GM21825 (cell line): ENCODE measurements at regions not wholly inside any gene's neighbourhood (a gene's known extent, or its start where the extent isn't known, plus 50 kb on each side); places are given as distances from the start of the nearest gene placed in this dataset.

Experiments
- ATAC-seq: cut with Tn5 transposase; IDR thresholded peaks from one replicate; pipeline ENCODE4 v1.9.1; 2021; ENCODE audit warnings: mild to moderate bottlenecking, moderate library complexity; ENCODE audit not compliant: unreplicated experiment

DNA sequence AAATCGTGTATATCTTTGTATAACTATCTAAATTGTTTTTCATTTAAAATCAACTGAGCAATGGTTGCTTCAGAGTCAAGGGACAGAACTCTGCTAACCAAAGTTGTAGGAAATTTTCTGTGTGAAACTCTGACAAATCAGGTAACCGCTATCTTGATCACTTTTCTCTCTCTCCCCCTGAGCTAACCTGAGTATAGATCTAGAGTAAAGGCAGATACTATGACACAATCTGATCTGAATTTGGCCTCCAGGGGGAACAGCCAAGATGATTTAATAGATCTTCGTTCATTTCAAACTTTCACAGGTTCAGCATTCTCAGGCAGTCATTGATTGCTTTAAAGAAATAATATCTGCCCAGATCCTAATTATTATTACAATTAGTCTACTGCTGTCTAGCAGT lies 472.8 kb downstream of the NUF2 start:
- no peak for ATAC-seq

DNA sequence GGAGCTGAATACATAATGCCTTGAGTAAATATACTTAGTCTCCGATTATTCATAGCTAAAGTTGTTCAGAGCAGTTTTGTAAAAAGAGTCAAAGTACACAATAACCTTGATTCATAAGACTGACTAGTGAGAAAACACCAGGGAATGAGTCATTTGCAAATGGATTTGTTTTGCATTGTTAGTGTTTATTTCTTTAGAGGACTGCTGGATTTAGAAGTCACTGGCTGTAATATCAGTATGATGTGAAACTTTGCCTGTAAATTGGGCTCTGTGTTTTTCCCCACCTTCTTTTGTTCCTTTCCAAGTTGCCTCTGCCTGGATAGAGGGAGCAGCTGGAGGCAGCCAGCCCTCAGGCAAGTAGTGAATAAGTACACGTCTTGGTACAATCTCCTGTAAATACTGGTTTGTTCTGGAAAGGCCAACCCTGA lies 474.7 kb downstream of the NUF2 start:
- ATAC-seq: no peak

DNA sequence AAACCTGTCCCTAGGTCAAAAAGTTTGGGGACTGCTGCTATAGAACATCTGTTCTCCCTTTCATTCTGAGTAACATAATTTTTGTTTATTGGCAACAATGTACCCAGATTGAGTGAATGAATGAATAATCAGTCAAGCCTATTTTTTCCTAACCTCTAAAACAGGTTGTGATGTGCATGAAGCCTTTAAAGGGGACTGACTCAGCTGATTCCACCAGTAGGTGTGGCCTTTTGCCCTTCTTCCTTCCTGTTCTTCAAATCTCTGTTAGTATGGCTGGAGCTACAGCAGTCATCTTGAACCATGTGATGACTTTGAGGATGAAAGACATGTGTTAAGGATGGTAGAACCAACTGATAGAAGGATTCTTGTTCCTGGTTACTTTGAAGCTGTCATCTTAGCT lies 476.1 kb downstream of the NUF2 start:
- ATAC-seq: no peak

DNA sequence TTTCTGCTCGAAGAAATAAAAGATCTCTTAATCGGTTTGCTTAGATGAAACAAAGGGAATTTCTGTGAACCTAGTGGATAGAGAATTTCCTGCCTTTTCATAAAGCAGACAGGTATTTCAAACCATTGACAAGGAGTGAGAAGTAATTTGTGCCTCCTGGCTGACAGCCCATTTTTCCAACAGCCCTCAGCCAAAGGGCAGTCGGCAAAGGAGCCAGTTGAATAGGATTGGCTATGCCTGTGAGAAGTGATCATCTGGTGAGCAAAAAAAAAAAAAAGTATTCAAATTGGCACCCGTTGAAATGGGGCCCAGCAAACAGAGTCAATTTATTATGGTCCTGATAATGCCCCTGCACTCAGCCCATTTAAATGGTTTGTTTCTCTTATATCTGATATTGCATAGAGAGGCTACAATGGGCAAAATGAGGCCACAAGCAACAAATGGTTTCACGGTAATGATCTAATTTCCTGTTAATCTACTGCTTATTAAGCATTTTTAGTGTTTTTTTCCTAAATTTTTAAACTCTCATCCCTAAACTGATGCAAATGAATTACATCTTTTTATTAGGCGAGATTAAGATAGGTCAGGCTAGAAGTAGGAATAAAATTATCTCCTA lies 477.5 kb downstream of the NUF2 start:
- no peak for ATAC-seq

DNA sequence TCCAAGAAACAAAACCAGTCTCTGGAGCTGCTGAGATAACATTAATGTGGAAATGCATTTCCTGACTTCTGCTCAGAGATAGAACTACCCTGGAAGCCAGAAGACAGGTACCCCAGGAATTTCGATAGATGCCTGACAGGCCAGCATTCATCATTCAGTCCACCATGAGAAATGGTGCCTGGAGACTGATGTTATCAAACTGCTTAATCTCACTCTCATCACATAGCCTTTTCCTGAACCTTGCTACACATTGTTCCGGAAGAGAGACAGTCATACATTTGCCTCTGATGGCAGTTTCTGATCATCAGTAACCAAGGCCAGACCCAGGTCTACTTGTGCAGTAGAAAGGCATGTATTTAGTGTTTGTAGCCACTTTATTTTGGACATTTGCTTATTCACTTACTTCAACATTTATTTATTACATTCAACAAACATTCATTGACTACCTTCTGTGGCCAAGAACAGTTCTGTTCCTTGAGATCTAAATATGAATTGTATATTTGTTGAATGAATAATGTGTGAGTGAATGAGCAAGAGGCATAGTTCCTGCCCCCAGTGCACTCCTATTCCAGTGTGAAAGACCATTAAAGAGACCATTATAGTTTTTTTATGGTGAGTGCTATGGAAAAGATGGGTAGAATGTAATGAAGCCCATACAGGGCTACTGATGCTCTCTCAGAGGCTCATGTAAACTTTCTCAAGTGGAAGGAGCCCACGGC lies 485.7 kb downstream of the NUF2 start:
- no peak for ATAC-seq

DNA sequence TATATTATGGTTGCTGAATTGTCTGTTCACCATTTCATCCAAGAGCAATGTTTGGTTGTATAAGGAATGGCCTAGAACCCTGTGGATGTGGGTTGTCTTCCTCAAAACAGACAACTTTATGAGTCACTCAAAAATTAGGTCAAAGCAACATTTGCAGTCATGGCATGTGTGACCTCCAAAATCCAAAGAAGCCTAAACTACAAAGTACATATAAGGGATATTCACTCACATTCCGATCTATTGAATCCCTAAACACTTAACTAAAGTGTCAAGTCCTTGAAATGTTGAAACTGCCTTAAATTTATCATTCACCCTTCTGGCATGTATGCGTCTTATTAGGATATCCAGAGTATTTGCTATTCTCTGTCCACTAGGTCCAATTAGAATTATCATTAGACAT lies 491.5 kb downstream of the NUF2 start:
- ATAC-seq: no peak

DNA sequence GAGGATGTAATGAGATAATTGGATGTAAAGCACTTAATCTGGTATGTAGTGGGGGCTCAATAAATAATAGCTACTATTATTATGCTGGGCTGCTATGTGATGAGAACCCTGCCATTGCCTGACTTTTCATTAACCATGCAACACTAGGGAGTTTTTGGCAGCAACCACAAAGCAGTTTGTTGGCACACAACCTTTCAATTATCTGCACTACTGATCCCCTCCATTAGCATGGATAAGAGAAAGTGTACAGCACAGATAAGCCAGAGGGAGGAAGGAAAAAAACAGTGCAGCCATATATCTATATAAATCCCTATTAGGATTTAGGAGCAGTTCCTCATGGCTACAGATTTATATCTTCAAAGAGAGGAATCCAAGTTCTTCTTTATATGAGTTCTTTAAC lies 498.5 kb downstream of the NUF2 start:
- ATAC-seq: no peak

DNA sequence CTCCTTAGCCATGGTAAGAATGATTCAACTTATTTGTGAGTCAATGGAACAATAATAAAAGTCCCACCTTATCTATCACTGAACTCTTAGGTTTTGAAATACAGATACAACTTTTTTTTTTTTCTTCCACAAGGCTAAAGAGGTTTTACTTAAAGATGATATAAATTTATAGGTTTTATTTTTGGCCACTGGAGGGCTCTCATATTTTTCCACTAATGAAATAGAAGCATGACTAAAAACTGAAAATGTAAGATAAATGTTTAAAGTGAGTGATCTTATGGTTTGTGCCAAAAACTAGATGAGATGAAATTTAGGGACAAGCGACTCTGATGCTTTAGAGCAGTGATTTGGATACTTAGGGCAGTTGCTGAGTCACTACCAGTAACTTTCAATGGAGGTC lies 499.0 kb downstream of the NUF2 start:
- no peak for ATAC-seq

DNA sequence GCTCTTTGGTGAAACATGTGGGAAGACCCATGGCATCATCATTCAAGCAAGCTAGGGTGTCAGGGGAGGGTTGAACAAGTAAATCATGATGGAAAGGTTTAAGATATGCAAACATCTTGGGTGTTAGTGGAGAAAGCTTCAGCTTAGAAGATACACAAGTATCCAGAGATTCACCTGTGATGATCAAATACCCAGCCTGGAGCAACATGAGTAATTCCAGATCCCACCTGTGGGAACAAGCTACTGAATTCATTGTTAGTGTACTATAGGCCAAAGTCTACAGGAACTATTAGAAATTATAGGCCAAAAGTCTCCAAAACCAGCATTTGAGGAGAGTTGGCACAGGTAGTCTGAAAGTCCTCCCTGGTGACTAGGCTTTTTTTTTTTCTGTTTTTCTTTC lies 499.9 kb downstream of the NUF2 start:
- ATAC-seq: no peak

DNA sequence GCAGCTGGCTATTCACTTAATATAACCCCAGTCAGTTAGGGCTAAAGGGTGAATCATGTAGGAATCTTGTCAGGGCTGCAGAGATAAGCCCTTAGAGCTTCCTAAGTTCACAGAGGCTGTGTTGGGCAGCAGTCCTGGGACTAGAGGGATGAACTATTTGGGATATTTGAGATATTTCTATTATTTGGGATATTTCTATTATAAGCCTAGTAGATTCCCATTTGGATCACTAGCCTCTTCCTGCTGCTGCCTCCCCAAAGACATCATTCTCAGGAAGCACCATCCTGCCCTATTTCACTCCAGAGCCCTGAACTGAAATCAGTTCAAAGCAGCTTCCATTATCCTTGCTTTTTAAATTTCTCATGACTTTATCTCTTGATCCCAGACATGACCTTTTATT lies 501.3 kb downstream of the NUF2 start:
- no peak for ATAC-seq

DNA sequence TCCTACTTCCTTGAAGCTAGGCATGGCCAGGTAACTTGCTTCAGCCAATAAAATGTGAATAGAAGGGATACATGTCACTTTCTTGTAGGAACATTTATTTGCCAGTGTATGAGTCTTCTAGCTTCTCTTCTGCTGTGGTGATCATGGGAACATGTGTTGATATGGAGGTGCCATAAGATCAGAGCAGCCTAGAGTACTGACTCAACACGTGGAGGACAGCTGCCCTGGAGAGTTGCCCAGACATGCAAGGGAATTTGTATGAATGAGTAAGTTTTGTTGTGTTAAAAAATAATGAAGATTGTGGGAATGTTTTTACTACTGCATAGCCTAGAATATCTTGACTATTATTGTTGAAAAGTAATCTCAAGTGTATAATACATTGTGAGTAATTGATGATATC lies 502.3 kb downstream of the NUF2 start:
- ATAC-seq: no peak

DNA sequence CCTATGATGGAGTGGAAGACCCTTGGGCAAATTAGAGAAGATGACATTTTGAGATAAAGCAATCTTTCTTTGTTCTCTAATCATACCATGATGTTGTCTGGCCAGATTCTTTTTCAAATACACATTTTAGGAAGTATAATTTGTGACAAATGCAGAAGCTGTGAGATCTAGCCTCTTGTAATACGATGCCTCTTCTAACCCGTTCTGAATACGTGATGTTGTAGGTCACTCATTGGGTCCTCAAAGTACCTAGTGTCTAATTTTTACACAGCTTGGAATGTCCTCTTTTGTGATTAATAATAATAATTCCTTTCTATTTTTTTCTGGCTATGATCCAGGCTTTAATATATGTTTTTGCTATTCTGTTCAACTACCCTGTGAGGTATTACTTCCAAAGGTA lies 502.7 kb downstream of the NUF2 start:
- ATAC-seq: no peak

DNA sequence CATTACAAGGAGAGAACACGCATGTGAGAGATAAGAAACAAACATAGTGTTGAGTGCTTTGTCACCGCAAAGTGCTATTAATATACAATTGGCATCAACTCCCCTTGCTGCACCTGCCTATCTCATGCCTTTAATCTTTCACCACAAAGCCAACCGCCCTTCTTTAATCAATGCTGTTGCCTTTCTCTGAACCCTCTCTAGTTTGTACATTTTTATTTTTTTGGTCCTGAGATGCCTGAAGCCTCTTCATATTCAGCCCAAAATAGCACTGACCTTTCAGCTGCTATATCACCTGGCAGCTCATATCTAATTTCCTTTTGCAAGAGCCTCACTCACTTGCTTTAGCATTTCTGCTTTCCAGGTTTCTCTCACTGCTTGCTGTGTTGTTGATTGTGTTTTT lies 504.7 kb downstream of the NUF2 start:
- ATAC-seq: no peak

DNA sequence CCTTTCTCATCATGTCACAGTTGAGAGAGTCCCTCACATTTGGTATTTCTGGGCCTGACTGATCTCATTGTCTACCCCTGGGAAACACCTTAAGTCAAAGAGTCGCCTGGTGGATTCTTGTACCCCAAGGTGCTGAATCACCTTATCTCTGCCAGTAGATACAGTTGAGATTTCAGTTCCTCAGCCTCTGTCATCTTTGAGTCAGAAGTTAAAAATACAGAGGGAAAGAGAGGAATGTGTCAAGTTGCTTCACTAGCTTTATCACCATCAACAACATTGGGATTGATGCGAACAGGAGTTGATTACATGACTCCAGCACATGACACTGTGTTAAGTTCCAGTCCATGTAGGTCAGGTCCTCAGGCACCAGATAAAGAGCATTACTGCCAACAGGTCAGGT lies 513.0 kb downstream of the NUF2 start:
- ATAC-seq: no peak

DNA sequence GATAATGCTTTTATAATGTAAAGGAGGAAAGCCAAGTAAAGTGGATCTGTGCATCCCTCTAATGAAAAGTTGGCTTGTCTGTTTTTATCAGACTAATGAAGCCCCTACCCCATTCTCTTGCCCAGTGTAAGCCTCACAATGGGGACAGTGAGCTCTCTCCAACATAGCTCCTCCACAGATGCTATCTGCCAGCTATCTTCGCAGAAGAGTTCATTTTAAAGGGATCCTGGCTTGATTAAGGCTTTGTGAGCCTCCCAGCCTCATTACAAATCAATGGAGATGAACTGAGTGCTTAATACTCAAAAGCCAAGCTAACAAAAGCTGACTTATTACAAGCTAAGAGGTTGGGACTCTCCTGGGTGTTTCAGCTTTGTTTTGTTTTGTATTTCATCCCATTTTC lies 514.7 kb downstream of the NUF2 start:
- ATAC-seq: no peak

DNA sequence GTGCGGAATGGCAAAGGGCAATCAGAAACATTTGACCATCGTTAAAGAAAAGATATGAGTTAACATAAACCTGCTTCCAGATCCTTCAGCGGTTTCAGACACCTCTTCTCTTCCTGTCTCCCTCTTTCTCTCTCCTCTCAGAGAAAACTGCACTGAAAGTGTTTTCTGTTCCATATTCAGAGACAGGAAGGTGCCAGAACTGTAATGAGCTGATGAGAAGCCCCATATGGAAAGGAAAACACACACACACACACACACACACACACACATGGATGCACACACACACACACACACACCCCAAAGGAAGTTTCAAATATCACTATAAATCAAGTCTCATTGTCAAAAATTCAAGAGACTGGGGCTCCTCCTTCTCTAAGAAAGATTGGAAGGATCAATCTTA lies 515.5 kb downstream of the NUF2 start:
- no peak for ATAC-seq

DNA sequence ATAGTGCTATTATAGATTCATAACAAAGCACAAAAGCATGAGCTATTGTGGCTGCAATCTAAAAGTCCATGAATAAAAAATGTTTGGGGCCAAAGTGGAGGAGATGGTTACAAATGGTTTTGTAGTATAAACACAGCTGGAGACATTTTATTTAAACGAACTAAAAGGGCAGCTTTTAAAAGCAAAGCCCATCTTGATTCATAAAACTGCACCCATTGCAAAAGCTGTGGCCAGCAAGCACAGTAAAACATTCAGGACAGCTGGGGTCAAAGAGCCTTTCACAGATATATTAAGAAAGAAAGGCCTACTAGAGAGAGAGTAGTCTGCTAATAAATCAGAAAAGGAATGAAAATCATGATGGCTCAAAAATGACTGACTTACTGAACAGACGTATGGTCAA lies 520.8 kb downstream of the NUF2 start:
- ATAC-seq: no peak

DNA sequence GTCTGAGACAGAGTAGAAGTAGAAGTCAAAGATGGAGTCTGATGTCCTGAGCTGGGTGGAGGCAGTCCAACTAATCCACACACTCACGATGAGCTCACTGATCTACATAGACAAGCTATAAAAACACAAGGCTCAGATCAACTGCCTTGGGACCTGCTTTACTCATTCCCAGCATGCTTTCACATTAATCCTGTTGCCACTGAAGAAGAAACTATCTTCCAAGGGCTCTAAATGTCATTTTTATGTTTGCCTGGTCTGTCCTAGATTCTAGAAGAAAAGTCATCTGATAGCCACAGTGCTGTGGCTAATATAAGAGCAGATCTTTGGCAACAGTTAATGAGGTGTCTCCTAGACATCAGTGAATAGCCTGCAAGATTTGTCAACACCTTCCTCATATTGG lies 522.7 kb downstream of the NUF2 start:
- ATAC-seq: no peak

DNA sequence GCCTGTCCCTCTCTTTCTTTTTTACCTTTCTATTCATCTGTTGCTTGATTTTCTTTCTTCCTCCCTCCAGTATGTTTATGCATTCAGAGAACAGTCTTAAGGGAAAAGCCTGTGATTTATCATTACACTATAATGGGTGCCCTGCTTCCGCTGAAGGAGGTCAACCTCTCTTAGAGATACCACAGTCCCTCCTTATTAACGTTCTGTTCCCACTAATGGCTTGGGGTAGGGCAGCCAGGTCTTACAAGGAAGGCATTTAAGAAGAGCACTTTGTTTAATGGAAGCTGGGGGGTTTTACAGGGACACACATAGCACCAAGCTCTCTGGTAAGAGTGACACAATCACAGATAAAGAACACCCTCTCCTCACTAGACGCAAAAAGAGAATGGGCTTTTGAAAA lies 523.5 kb downstream of the NUF2 start:
- no peak for ATAC-seq

DNA sequence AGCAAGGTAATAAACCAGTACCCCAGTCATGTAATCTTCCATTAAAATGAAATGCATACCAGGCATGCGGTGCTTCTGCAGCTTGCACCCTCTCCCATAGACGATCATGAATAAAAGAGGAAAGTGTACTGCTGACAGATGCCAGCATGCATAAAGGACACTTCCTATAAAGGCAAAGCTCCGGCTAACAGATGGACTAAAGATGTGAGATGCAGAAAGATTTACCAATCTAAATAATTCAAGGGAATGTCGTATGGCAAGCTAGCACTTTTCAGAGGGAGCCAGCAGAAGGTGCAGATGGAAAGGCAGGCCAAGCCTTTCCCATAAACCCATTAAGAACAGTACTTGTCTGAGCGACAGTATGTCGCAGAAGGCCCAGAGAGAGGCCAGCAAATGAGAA lies 542.0 kb downstream of the NUF2 start:
- no peak for ATAC-seq

DNA sequence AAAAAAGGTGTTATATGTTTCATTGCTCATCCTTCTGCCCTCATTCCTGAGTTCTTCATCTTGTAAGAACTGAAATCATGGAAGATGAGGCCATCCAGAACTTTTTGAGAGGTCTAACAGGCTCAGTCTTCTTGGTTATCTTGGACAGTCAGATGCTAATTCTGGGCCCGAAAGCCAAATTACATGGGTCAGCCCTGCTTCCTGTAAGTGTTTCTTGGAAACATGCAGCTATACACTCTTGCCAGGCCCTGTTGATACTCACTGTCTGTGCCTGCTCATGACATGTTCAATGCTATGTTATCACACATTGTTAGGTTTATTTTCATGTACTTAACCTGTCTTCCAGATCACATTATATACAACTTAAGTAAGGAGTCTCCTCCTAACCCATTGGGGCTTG lies 542.5 kb downstream of the NUF2 start:
- ATAC-seq: no peak

DNA sequence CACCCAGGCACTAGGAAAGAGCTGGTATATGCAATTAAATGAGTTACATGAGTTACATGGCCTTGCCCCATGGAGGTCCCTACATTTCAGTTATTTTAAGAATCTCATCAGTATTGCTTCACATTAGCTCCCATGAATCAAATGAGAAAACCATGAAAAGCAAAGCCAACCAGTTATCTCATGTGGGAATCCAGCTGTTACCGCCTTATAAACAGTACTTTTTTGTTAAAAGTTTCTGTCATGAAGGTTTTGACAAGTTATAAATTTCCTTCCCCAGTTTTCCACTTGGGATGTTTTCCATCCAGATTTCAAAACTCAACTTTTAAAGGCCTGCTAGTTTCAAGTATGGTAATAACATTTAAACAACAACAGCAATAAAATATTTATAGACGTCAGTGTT lies 544.8 kb downstream of the NUF2 start:
- no peak for ATAC-seq

DNA sequence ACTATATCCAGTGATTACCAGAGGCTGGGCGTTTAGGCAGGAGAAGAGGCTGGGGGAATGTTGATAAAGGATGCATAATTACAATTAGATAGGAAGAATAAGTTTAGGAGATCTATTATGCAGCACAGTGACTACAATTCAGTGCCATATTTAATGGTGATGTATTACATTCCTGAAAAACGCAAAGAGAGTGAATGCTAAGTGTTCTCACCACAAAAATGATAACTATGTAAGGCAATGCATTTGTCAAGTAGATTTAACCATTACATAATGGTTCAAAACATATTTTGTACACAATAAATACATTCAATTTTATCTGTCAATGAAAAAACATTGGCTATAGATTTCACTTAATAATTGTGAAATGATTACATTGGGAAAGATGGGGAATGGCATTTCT lies 548.9 kb downstream of the NUF2 start:
- ATAC-seq: no peak
